GM23338 (cell line): ENCODE measurements at regions not wholly inside any gene's neighbourhood (a gene's known extent, or its start where the extent isn't known, plus 50 kb on each side); places are given as distances from the start of the nearest gene placed in this dataset.

ENCODE experiments used
- ATAC-seq: fragments of 200-7000 bp; cut with Tn5 transposase; 3 replicates; pipeline ENCODE4 v1.9.1; 2020
- DNase-seq: peaks from one replicate; pipeline ENCODE4 v3.0.0-alpha.2; 2015; ENCODE audit warnings: low spot score
- H2AFZ ChIP-seq: fragments of 200-600 bp; sonication (generic); 2 replicates; pipeline ENCODE4 v1.8.0; 2016; ENCODE audit warnings: antibody characterized with exemption, mild to moderate bottlenecking, moderate library complexity
- H3F3A ChIP-seq: fragments of 200-600 bp; sonication (generic); replicated peaks from 2 replicates; pipeline ENCODE4 v1.8.0; 2017; ENCODE audit warnings: antibody characterized with exemption, mixed run types, low read depth
- H3K27ac ChIP-seq: fragments of 200-600 bp; sonication (generic); 2 replicates; pipeline ENCODE4 v1.6.1; 2016; ENCODE audit warnings: low read depth
- H3K27me3 ChIP-seq: fragments of 200-600 bp; sonication (generic); 2 replicates; pipeline ENCODE4 v1.8.0; 2016; ENCODE audit warnings: mild to moderate bottlenecking, mixed run types, moderate library complexity; ENCODE audit not compliant: insufficient read depth
- H3K36me3 ChIP-seq: fragments of 200-600 bp; sonication (generic); 2 replicates; pipeline ENCODE4 v1.8.0; 2016; ENCODE audit warnings: mild to moderate bottlenecking; ENCODE audit not compliant: insufficient read depth
- H3K4me1 ChIP-seq: fragments of 200-600 bp; sonication (generic); 2 replicates; pipeline ENCODE4 v1.8.0; 2016; ENCODE audit warnings: mild to moderate bottlenecking, moderate library complexity; ENCODE audit not compliant: insufficient read depth
- H3K4me2 ChIP-seq: fragments of 200-600 bp; sonication (generic); 2 replicates; pipeline ENCODE4 v1.7.1; 2017; ENCODE audit warnings: mixed run types
- H3K4me3 ChIP-seq: fragments of 200-600 bp; sonication (generic); 2 replicates; pipeline ENCODE4 v1.6.1; 2016; ENCODE audit warnings: mixed run types
- H3K79me2 ChIP-seq: fragments of 200-600 bp; sonication (generic); replicated peaks from 2 replicates; pipeline ENCODE4 v1.8.0; 2017; ENCODE audit warnings: mild to moderate bottlenecking; ENCODE audit not compliant: insufficient read depth
- H3K9me2 ChIP-seq: fragments of 200-600 bp; sonication (generic); 2 replicates; pipeline ENCODE4 v1.8.0; 2017; ENCODE audit not compliant: insufficient read depth
- H4K20me1 ChIP-seq: fragments of 200-600 bp; sonication (generic); replicated peaks from 2 replicates; pipeline ENCODE4 v1.8.0; 2017; ENCODE audit warnings: mild to moderate bottlenecking; ENCODE audit not compliant: insufficient read depth
- H3K27ac Mint-ChIP-seq: 2 replicates; pipeline ENCODE4 v1.8.0; 2020; ENCODE audit warnings: inconsistent platforms, mild to moderate bottlenecking, moderate library complexity, mixed read lengths
- H3K27me3 Mint-ChIP-seq: 3 replicates; pipeline ENCODE4 v1.8.0; 2022; ENCODE audit warnings: low read depth, mild to moderate bottlenecking, moderate library complexity, mixed read lengths, inconsistent platforms; ENCODE audit not compliant: insufficient read depth, poor library complexity
- H3K36me3 Mint-ChIP-seq: 3 replicates; pipeline ENCODE4 v1.8.0; 2021; ENCODE audit warnings: low read depth, mild to moderate bottlenecking, inconsistent platforms, moderate library complexity, mixed read lengths
- H3K4me1 Mint-ChIP-seq: 3 replicates; pipeline ENCODE4 v1.8.0; 2020; ENCODE audit warnings: mild to moderate bottlenecking, inconsistent platforms, mixed read lengths
- H3K4me3 Mint-ChIP-seq: 3 replicates; pipeline ENCODE4 v1.8.0; 2021; ENCODE audit warnings: moderate library complexity, mild to moderate bottlenecking, inconsistent platforms, mixed read lengths
- H3K9me3 Mint-ChIP-seq: 3 replicates; pipeline ENCODE4 v1.8.0; 2020; ENCODE audit warnings: moderate library complexity, mild to moderate bottlenecking, inconsistent platforms, mixed read lengths
- CTCF ChIP-seq, 2 experiments: fragments of 200-600 bp in 1 of 2; sonication (generic) in 1 of 2; conservative IDR thresholded peaks; 2 replicates each; pipeline versions ENCODE4 v1.5.1 to v1.6.1; 2016 to 2017; ENCODE audit warnings: antibody characterized with exemption in 2 of 2, low read depth in 2 of 2, mild to moderate bottlenecking in 2 of 2, moderate library complexity in 1 of 2
- EZH2phosphoT487 ChIP-seq: fragments of 200-600 bp; sonication (generic); IDR thresholded peaks from one replicate; pipeline ENCODE4 v1.8.1; 2018; ENCODE audit warnings: antibody characterized with exemption; ENCODE audit not compliant: unreplicated experiment
- JUNB ChIP-seq: IDR thresholded peaks from one replicate; pipeline ENCODE4 v1.6.1; 2016; ENCODE audit warnings: antibody characterized with exemption; ENCODE audit not compliant: unreplicated experiment
- NANOG ChIP-seq: IDR thresholded peaks from 2 replicates; pipeline ENCODE4 v1.6.1; 2016; ENCODE audit warnings: antibody characterized with exemption, borderline replicate concordance
- POLR2AphosphoS5 ChIP-seq: IDR thresholded peaks from 2 replicates; pipeline ENCODE4 v1.6.1; 2016; ENCODE audit warnings: antibody characterized with exemption, low read depth
- REST ChIP-seq: IDR thresholded peaks from one replicate; pipeline ENCODE4 v1.6.1; 2018; ENCODE audit warnings: antibody characterized with exemption; ENCODE audit not compliant: unreplicated experiment
- ZNF114 ChIP-seq: fragments of 250-450 bp; sonication (Bioruptor Pico); IDR thresholded peaks from 2 replicates; pipeline ENCODE4 v1.5.0; 2020; ENCODE audit warnings: mild to moderate bottlenecking, moderate library complexity
- ZNF331 ChIP-seq: fragments of 250-450 bp; sonication (Bioruptor Pico); IDR thresholded peaks from 2 replicates; pipeline ENCODE4 v1.5.0; 2020; ENCODE audit warnings: low read depth, mild to moderate bottlenecking, moderate library complexity
- ZNF462 ChIP-seq: fragments of 250-450 bp; sonication (Bioruptor Pico); IDR thresholded peaks from 2 replicates; pipeline ENCODE4 v1.5.0; 2020; ENCODE audit warnings: mild to moderate bottlenecking, moderate library complexity
- TF ChIP-seq, protein P1 (sequence below): IDR thresholded peaks from 2 replicates; pipeline ENCODE4 v1.6.1; 2016; ENCODE audit warnings: antibody characterized with exemption

DNA sequence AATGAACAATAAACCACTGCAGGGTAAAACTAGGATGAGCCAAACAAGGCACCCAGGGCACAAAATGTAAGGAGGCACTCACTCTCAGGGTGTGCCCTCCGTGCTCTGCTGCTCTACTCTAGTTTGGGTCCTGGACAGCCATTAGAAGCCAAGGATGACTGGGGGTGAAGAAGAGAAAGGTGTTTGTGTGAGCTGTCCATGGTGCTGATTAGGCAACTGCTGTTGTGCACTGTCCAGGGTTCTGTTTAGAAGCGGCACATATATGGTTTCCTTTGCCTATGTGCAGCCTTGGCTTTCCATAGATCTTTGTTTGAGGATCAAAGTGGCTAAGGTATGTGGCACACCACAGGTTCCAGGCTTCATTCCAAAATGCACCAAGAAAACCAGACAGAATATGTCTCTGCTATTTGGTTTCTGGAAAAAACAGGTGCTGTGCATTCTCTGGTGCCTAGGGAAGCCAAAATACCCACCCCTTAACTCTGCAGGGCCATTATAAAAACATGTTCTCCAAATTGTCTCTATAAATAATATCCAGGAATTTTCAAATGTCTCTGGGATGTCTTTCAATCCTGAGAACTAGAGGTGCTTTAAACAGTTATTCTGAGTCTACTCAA, 123.5 kb downstream of the CBLN1 start:
- ATAC-seq: peak; percentile 97

More for the DNA sequence above, 123.5 kb downstream of the CBLN1 start:
- H3K27ac Mint-ChIP-seq: no peak overlapping the region
- no peaks in the 10 kb centered on the region for H3K36me3 Mint-ChIP-seq
- Histone ChIP-seq H3K9me2 (no peaks in the 10 kb centered on the region), H3K27ac (no peak overlapping the region), H3K4me3 (no peak overlapping the region), H3K4me2 (no peak overlapping the region), H3F3A (no peaks in the 10 kb centered on the region), H3K27me3 (no peaks in the 10 kb centered on the region), H2AFZ (no peak overlapping the region), H3K36me3 (no peaks in the 10 kb centered on the region), H3K79me2 (no peaks in the 10 kb centered on the region), H3K4me1 (peaks cover 24% of the 10 kb centered on the region), H4K20me1 (no peaks in the 10 kb centered on the region)
- TF ChIP-seq ZNF114 (CRISPR knock-in tag) (no peak), POLR2AphosphoS5 (no peak), JUNB (no peak), CTCF (conservative IDR thresholded peaks at IDR 0.05; ENCODE audit: low read depth in 2 of 2) (no peak), ZNF462 (CRISPR knock-in tag) (peak; percentile 76; the same call in 1 of the 2 replicates), ZNF331 (0 out of 2 replicates have a peak, but pooled peaks have one; percentile 5), NANOG (no peak), REST (peak; percentile 99), EZH2phosphoT487 (no peak)
- TF ChIP-seq, protein P1, sequence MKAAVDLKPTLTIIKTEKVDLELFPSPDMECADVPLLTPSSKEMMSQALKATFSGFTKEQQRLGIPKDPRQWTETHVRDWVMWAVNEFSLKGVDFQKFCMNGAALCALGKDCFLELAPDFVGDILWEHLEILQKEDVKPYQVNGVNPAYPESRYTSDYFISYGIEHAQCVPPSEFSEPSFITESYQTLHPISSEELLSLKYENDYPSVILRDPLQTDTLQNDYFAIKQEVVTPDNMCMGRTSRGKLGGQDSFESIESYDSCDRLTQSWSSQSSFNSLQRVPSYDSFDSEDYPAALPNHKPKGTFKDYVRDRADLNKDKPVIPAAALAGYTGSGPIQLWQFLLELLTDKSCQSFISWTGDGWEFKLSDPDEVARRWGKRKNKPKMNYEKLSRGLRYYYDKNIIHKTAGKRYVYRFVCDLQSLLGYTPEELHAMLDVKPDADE: no peak
- H3K27me3 Mint-ChIP-seq: no peaks in the 10 kb centered on the region
- H3K9me3 Mint-ChIP-seq: no peaks in the 10 kb centered on the region
- DNase-seq: peak; percentile 87
- H3K4me3 Mint-ChIP-seq: no peak overlapping the region
- H3K4me1 Mint-ChIP-seq: peaks cover 20% of the 10 kb centered on the region
